B cell (primary cell): ENCODE measurements at regions not wholly inside any gene's neighbourhood (a gene's known extent, or its start where the extent isn't known, plus 50 kb on each side); places are given as distances from the start of the nearest gene placed in this dataset.

Experiments used
- ATAC-seq: fragments of 200-7000 bp; cut with Tn5 transposase; one replicate; pipeline ENCODE4 v1.10.0; 2021; ENCODE audit warnings: low read depth, mild to moderate bottlenecking, moderate number of reproducible peaks, moderate library complexity
- CTCF ChIA-PET: fragments of 350-600 bp; sonication (Branson Sonifier 250); formaldehyde crosslinking; loops from one replicate; lab custom pipeline; 2021; ENCODE audit warnings: antibody characterized with exemption, inconsistent platforms; lab: Charles Lee
- POLR2A ChIA-PET: fragments of 350-600 bp; sonication (Branson Sonifier 250); formaldehyde crosslinking; loops from one replicate; lab custom pipeline; 2021; ENCODE audit warnings: antibody characterized with exemption; lab: Charles Lee
- DNase-seq: peaks from one replicate; pipeline ENCODE4 v3.0.0; 2013
- H2AFZ ChIP-seq: 2 replicates; pipeline ENCODE4 v1.6.1; 2012; ENCODE audit warnings: mild to moderate bottlenecking, low read depth, low read length; ENCODE audit not compliant: insufficient read depth, poor library complexity, severe bottlenecking
- H3K27ac ChIP-seq, 2 donors: 1 replicate in 1 of 2; 2 replicates in 1 of 2; pipeline ENCODE4 v1.5.1; 2012 to 2013; ENCODE audit warnings: low read length in 2 of 2, mild to moderate bottlenecking in 2 of 2, moderate library complexity in 1 of 2
- H3K27me3 ChIP-seq, 4 experiments: fragments of 200-600 bp in 1 of 4; sonication (generic) in 1 of 4; replicated peaks in 1 of 4; 1 replicate in 2 of 4; 2 replicates in 2 of 4; pipeline versions ENCODE4 v1.6.1 to v1.7.0; 2013 to 2016; ENCODE audit warnings: low read length in 3 of 4, mild to moderate bottlenecking in 2 of 4, mixed read lengths in 1 of 4, moderate library complexity in 1 of 4; ENCODE audit not compliant: insufficient read depth in 4 of 4, control insufficient read depth in 3 of 4; ENCODE audit errors: control extremely low read depth in 1 of 4
- H3K36me3 ChIP-seq, 2 experiments: replicated peaks in 1 of 2; 1 replicate in 1 of 2; 2 replicates in 1 of 2; pipeline versions ENCODE4 v1.6.1 to v1.7.1; 2013; ENCODE audit warnings: low read length in 1 of 2; ENCODE audit not compliant: insufficient read depth in 2 of 2, control insufficient read depth in 1 of 2; ENCODE audit errors: control extremely low read depth in 1 of 2, extremely low read depth in 1 of 2
- H3K4me1 ChIP-seq, 2 donors: fragments of 200-600 bp in 1 of 2; sonication (generic) in 1 of 2; 1 replicate in 1 of 2; 2 replicates in 1 of 2; pipeline versions ENCODE4 v1.5.1 to v1.6.1; 2013 to 2017; ENCODE audit warnings: low read length in 2 of 2; ENCODE audit not compliant: control insufficient read depth in 2 of 2, insufficient read depth in 2 of 2
- H3K4me2 ChIP-seq: replicated peaks from 2 replicates; pipeline ENCODE3; 2012; ENCODE audit warnings: mild to moderate bottlenecking, low read depth, low read length; ENCODE audit not compliant: poor library complexity, severe bottlenecking
- H3K4me3 ChIP-seq, 5 experiments: fragments of 200-600 bp in 1 of 5; sonication (generic) in 1 of 5; 1 replicate in 3 of 5; 2 replicates in 2 of 5; pipeline versions ENCODE4 v1.5.1 to v1.7.0; 2011 to 2016; ENCODE audit warnings: low read length in 4 of 5, mild to moderate bottlenecking in 4 of 5, low read depth in 2 of 5, control low read depth in 1 of 5, moderate library complexity in 1 of 5; ENCODE audit not compliant: insufficient read depth in 1 of 5; ENCODE audit errors: control extremely low read depth in 1 of 5, extremely low read depth in 1 of 5
- H3K79me2 ChIP-seq: fragments of 200-600 bp; sonication (generic); one replicate; pipeline ENCODE4 v1.6.0; 2016; ENCODE audit warnings: low read length; ENCODE audit not compliant: control insufficient read depth, insufficient read depth
- H3K9ac ChIP-seq: fragments of 200-600 bp; sonication (generic); 2 replicates; pipeline ENCODE4 v1.6.1; 2017; ENCODE audit warnings: mild to moderate bottlenecking, low read length, moderate library complexity
- H3K9me3 ChIP-seq, 3 donors: one replicate each; pipeline versions ENCODE4 v1.6.1 to v1.7.1; 2013; ENCODE audit warnings: low read length in 2 of 3; ENCODE audit not compliant: control insufficient read depth in 2 of 3, insufficient read depth in 1 of 3; ENCODE audit errors: control extremely low read depth in 1 of 3
- H4K20me1 ChIP-seq: 2 replicates; pipeline ENCODE4 v1.6.0; 2012; ENCODE audit warnings: mild to moderate bottlenecking, low read length; ENCODE audit not compliant: insufficient read depth, control insufficient read depth, poor library complexity, severe bottlenecking
- H3K27ac Mint-ChIP-seq: one replicate; pipeline ENCODE4 v1.8.0; 2021; ENCODE audit warnings: mixed read lengths
- H3K27me3 Mint-ChIP-seq: one replicate; pipeline ENCODE4 v1.8.0; 2021; ENCODE audit warnings: mixed read lengths
- H3K4me1 Mint-ChIP-seq: one replicate; pipeline ENCODE4 v1.8.0; 2021; ENCODE audit warnings: mixed read lengths
- H3K4me3 Mint-ChIP-seq: one replicate; pipeline ENCODE4 v1.8.0; 2021; ENCODE audit warnings: mixed read lengths
- H3K9me3 Mint-ChIP-seq: one replicate; pipeline ENCODE4 v1.8.0; 2022; ENCODE audit warnings: mixed read lengths; ENCODE audit not compliant: insufficient read depth
- CTCF ChIP-seq: fragments of 200-600 bp; IDR thresholded peaks from one replicate; pipeline ENCODE4 v1.8.0; 2022; ENCODE audit warnings: antibody characterized with exemption, mild to moderate bottlenecking
- EZH2 ChIP-seq: IDR thresholded peaks from 2 replicates; pipeline ENCODE4 v1.6.1; 2012; ENCODE audit warnings: borderline replicate concordance, low read depth, mild to moderate bottlenecking, moderate library complexity, low read length; ENCODE audit not compliant: insufficient read depth, poor library complexity, severe bottlenecking
- WGBS: methylation state at CpG from one replicate; pipeline ENCODE4 v1.1.5; 2013; ENCODE audit warnings: missing lambda C conversion rate; ENCODE audit not compliant: insufficient coverage; 5-methylcytosine and 5-hydroxymethylcytosine counted together
- intact Hi-C: fragments of 100-400 bp; cut with micrococcal nuclease; formaldehyde crosslinking; loops from one replicate; pipeline ENCODE4 v1.10.0; 2022

- WGBS, result 98% methylated on average over 5 of the region's 9 CpGs
- CTCF ChIA-PET, result no interaction called here
- POLR2A ChIA-PET, result no interaction called here
Measured at GRCh38 chr5:90055831-90056328, 353.7 kb downstream of the CETN3 start.

GRCh38 chr5:90054612-90055011 is 354.9 kb downstream of the CETN3 start:
- no peaks in the 10 kb centered on the region for H3K9me3 ChIP-seq
- Mint-ChIP-seq H3K27me3 (peaks cover 3% of the 10 kb centered on the region), H3K27ac (no peak overlapping the region), H3K4me3 (no peak overlapping the region), H3K9me3 (no peaks in the 10 kb centered on the region), H3K4me1 (no peaks in the 10 kb centered on the region)
- CTCF ChIA-PET, result no interaction called here
- no peaks in the 10 kb centered on the region for H3K4me1 ChIP-seq
- H3K4me3 ChIP-seq, result no peak overlapping the region
- H3K4me2 ChIP-seq, result no peak overlapping the region
- no peak overlapping the region for H2AFZ ChIP-seq
- no peak for ATAC-seq
- H3K27me3 ChIP-seq, result no peaks in the 10 kb centered on the region
- no peaks in the 10 kb centered on the region for H3K36me3 ChIP-seq
- no CpG with 5 or more reads among the region's 3 CpGs for WGBS
- TF ChIP-seq EZH2, result no peak
- no peak for TF ChIP-seq CTCF
- H3K27ac ChIP-seq, result no peak overlapping the region
- H4K20me1 ChIP-seq, result no peaks in the 10 kb centered on the region
- POLR2A ChIA-PET, result no interaction called here
- DNase-seq, result no peak
- H3K9ac ChIP-seq, result no peak overlapping the region
- no peaks in the 10 kb centered on the region for H3K79me2 ChIP-seq
- intact Hi-C loops, result no loop called here

More at GRCh38 chr5:90055831-90056328, 353.7 kb downstream of the CETN3 start:
- H3K4me1 ChIP-seq, result no peaks in the 10 kb centered on the region
- H3K79me2 ChIP-seq, result no peaks in the 10 kb centered on the region
- Mint-ChIP-seq H3K4me1 (no peaks in the 10 kb centered on the region), H3K9me3 (no peaks in the 10 kb centered on the region), H3K27ac (no peak overlapping the region), H3K4me3 (no peak overlapping the region), H3K27me3 (peaks cover 3% of the 10 kb centered on the region)
- TF ChIP-seq EZH2, result no peak
- no peak for TF ChIP-seq CTCF
- H3K9ac ChIP-seq, result no peak overlapping the region
- H3K4me2 ChIP-seq, result no peak overlapping the region
- H3K27me3 ChIP-seq, result no peaks in the 10 kb centered on the region
- intact Hi-C loops, result no loop called here
- H3K27ac ChIP-seq, result no peak overlapping the region
- no peak overlapping the region for H3K4me3 ChIP-seq
- H3K9me3 ChIP-seq, result no peaks in the 10 kb centered on the region
- DNase-seq (no peak), ATAC-seq (no peak)
- no peaks in the 10 kb centered on the region for H4K20me1 ChIP-seq
- no peaks in the 10 kb centered on the region for H3K36me3 ChIP-seq
- H2AFZ ChIP-seq, result no peak overlapping the region
